IMR-90 (cell line): ENCODE measurements at regions not wholly inside any gene's neighbourhood (a gene's known extent, or its start where the extent isn't known, plus 50 kb on each side); places are given as distances from the start of the nearest gene placed in this dataset.

Experiments used
- RAD21 ChIP-seq: IDR thresholded peaks from 2 replicates; pipeline ENCODE4 v1.6.1; 2012; ENCODE audit warnings: low read length, improper control_type of control experiment
- USF2 ChIP-seq: fragments of 150-350 bp; IDR thresholded peaks from 2 replicates; pipeline ENCODE4 v1.6.1; 2017; ENCODE audit warnings: mild to moderate bottlenecking, antibody characterized with exemption, low read length, low read depth
- TF ChIP-seq, protein P1 (sequence below): conservative IDR thresholded peaks from 2 replicates; pipeline ENCODE4 v1.5.1; 2012; ENCODE audit warnings: mild to moderate bottlenecking, low read depth, low read length, improper control_type of control experiment

- TF ChIP-seq USF2 (no peak), RAD21 (no peak)
- TF ChIP-seq, protein P1, sequence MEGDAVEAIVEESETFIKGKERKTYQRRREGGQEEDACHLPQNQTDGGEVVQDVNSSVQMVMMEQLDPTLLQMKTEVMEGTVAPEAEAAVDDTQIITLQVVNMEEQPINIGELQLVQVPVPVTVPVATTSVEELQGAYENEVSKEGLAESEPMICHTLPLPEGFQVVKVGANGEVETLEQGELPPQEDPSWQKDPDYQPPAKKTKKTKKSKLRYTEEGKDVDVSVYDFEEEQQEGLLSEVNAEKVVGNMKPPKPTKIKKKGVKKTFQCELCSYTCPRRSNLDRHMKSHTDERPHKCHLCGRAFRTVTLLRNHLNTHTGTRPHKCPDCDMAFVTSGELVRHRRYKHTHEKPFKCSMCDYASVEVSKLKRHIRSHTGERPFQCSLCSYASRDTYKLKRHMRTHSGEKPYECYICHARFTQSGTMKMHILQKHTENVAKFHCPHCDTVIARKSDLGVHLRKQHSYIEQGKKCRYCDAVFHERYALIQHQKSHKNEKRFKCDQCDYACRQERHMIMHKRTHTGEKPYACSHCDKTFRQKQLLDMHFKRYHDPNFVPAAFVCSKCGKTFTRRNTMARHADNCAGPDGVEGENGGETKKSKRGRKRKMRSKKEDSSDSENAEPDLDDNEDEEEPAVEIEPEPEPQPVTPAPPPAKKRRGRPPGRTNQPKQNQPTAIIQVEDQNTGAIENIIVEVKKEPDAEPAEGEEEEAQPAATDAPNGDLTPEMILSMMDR: no peak
These were observed 223.1 kb downstream of the RNF144A start for GRCh38 chr2:7140306-7140705.
